HEK293 (cell line): ENCODE measurements at regions not wholly inside any gene's neighbourhood (a gene's known extent, or its start where the extent isn't known, plus 50 kb on each side); places are given as distances from the start of the nearest gene placed in this dataset.

ENCODE experiments used
- KLF16 ChIP-seq: fragments of 450-650 bp; formaldehyde crosslinking; IDR thresholded peaks from 2 replicates; pipeline ENCODE4 v1.5.1; 2017; ENCODE audit warnings: missing biosample characterization, missing genetic modification characterization
- TCF7L2 ChIP-seq: IDR thresholded peaks from 2 replicates; pipeline ENCODE4 v1.6.1; 2011; ENCODE audit warnings: low read depth, mild to moderate bottlenecking, inconsistent platforms, low read length, moderate library complexity, borderline replicate concordance
- YY1 ChIP-seq: fragments of 450-650 bp; formaldehyde crosslinking; IDR thresholded peaks from 2 replicates; pipeline ENCODE4 v1.5.1; 2018; ENCODE audit warnings: missing biosample characterization, missing genetic modification characterization
- ZBTB1 ChIP-seq: fragments of 450-650 bp; formaldehyde crosslinking; IDR thresholded peaks from 2 replicates; pipeline ENCODE4 v1.5.1; 2016; ENCODE audit warnings: missing biosample characterization, missing genetic modification characterization
- ZFP41 ChIP-seq: fragments of 450-650 bp; formaldehyde crosslinking; IDR thresholded peaks from 2 replicates; pipeline ENCODE4 v1.5.1; 2016; ENCODE audit warnings: missing biosample characterization, missing genetic modification characterization, borderline replicate concordance
- ZNF239 ChIP-seq: fragments of 450-650 bp; formaldehyde crosslinking; IDR thresholded peaks from 2 replicates; pipeline ENCODE4 v1.5.1; 2016; ENCODE audit warnings: missing biosample characterization, missing genetic modification characterization
- ZNF302 ChIP-seq: fragments of 450-650 bp; formaldehyde crosslinking; IDR thresholded peaks from 2 replicates; pipeline ENCODE4 v1.5.1; 2016; ENCODE audit warnings: missing biosample characterization, missing genetic modification characterization, low read depth
- ZNF350 ChIP-seq: fragments of 450-650 bp; formaldehyde crosslinking; IDR thresholded peaks from 2 replicates; pipeline ENCODE4 v1.5.0; 2017; ENCODE audit warnings: missing biosample characterization, mild to moderate bottlenecking, missing genetic modification characterization
- ZNF362 ChIP-seq: fragments of 450-650 bp; formaldehyde crosslinking; IDR thresholded peaks from 2 replicates; pipeline ENCODE4 v1.5.1; 2016; ENCODE audit warnings: missing biosample characterization, missing genetic modification characterization
- ZNF366 ChIP-seq: fragments of 450-650 bp; formaldehyde crosslinking; conservative IDR thresholded peaks from 2 replicates; pipeline ENCODE4 v1.5.1; 2016; ENCODE audit warnings: missing biosample characterization, missing genetic modification characterization
- ZNF596 ChIP-seq: fragments of 450-650 bp; IDR thresholded peaks from 2 replicates; pipeline ENCODE4 v1.5.0; 2018; ENCODE audit warnings: missing biosample characterization, mild to moderate bottlenecking, missing genetic modification characterization, moderate library complexity
- ZNF776 ChIP-seq: fragments of 450-650 bp; formaldehyde crosslinking; IDR thresholded peaks from 2 replicates; pipeline ENCODE4 v1.5.0; 2017; ENCODE audit warnings: missing biosample characterization, missing genetic modification characterization, borderline replicate concordance
- TF ChIP-seq, protein P1 (sequence below): fragments of 450-650 bp; formaldehyde crosslinking; IDR thresholded peaks from 2 replicates; pipeline ENCODE4 v1.5.1; 2016; ENCODE audit warnings: missing biosample characterization, missing genetic modification characterization

DNA sequence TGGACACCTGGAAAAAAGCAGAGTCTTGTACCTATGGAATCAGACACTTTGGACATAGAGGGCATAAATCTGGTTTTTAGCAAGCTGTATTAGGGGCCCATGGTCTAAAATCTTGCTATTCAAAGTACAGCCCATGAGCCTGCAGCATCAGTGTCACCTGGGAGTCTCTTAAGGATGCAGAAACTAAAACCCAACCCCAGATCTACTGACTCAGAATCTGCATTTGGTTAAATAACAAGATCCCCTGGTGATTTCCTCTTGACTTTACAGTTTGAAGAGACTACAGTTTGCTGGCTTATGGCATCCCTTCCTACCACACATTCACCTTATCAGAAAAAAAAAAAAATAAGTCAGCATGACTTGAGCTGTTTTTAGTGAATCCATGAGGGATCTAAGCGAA is 74.9 kb upstream of the NR2F2 start:
- TF ChIP-seq ZNF302 (tag by site-specific recombination): no peak
- TF ChIP-seq ZFP41 (tag by site-specific recombination): no peak
- TF ChIP-seq ZBTB1 (tag by site-specific recombination): no peak
- TF ChIP-seq, protein P1, sequence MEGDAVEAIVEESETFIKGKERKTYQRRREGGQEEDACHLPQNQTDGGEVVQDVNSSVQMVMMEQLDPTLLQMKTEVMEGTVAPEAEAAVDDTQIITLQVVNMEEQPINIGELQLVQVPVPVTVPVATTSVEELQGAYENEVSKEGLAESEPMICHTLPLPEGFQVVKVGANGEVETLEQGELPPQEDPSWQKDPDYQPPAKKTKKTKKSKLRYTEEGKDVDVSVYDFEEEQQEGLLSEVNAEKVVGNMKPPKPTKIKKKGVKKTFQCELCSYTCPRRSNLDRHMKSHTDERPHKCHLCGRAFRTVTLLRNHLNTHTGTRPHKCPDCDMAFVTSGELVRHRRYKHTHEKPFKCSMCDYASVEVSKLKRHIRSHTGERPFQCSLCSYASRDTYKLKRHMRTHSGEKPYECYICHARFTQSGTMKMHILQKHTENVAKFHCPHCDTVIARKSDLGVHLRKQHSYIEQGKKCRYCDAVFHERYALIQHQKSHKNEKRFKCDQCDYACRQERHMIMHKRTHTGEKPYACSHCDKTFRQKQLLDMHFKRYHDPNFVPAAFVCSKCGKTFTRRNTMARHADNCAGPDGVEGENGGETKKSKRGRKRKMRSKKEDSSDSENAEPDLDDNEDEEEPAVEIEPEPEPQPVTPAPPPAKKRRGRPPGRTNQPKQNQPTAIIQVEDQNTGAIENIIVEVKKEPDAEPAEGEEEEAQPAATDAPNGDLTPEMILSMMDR (tag by site-specific recombination): no peak
- TF ChIP-seq ZNF350 (tag by site-specific recombination): no peak
- no peak for TF ChIP-seq YY1 (tag by site-specific recombination)
- TF ChIP-seq TCF7L2: no peak
- no peak for TF ChIP-seq ZNF776 (tag by site-specific recombination)
- no peak for TF ChIP-seq ZNF366 (tag by site-specific recombination)
- no peak for TF ChIP-seq ZNF362
- no peak for TF ChIP-seq ZNF596 (tag by site-specific recombination)
- no peak for TF ChIP-seq KLF16 (tag by site-specific recombination)
- no peak for TF ChIP-seq ZNF239 (tag by site-specific recombination)
